ENCODE measurements at regions not wholly inside any gene's neighbourhood (a gene's known extent, or its start where the extent isn't known, plus 50 kb on each side); places are given as distances from the start of the nearest gene placed in this dataset.

DNA sequence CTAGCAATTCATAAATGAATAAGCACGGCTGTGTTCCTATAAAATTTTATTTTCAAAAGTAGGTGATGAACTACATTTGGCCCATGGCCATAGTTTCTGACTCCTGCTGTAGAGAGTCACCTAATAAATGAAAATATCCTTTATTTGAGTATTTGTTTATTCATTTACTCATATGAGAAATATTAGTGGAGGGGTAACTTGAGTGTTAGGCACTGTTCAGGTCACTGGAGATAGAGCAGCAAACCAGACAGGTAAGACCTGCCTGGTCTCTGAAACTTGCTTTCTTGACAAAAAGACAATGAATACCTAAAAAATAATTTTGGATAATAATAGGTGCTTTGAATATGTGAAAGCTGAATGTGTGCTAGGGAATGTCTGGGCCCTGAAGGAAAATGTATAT, 68.8 kb downstream of the YIPF5 start:
- DNase-seq (ENCODE audit: low read depth) = no peak
- TF ChIP-seq, protein P1, sequence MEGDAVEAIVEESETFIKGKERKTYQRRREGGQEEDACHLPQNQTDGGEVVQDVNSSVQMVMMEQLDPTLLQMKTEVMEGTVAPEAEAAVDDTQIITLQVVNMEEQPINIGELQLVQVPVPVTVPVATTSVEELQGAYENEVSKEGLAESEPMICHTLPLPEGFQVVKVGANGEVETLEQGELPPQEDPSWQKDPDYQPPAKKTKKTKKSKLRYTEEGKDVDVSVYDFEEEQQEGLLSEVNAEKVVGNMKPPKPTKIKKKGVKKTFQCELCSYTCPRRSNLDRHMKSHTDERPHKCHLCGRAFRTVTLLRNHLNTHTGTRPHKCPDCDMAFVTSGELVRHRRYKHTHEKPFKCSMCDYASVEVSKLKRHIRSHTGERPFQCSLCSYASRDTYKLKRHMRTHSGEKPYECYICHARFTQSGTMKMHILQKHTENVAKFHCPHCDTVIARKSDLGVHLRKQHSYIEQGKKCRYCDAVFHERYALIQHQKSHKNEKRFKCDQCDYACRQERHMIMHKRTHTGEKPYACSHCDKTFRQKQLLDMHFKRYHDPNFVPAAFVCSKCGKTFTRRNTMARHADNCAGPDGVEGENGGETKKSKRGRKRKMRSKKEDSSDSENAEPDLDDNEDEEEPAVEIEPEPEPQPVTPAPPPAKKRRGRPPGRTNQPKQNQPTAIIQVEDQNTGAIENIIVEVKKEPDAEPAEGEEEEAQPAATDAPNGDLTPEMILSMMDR (IDR thresholded peaks at IDR 0.05; ENCODE audit: low read length, missing control alignments) = no peak
- H3K4me3 ChIP-seq (replicated peaks; ENCODE audit: low read depth, low read length) = no peak overlapping the region

DNA sequence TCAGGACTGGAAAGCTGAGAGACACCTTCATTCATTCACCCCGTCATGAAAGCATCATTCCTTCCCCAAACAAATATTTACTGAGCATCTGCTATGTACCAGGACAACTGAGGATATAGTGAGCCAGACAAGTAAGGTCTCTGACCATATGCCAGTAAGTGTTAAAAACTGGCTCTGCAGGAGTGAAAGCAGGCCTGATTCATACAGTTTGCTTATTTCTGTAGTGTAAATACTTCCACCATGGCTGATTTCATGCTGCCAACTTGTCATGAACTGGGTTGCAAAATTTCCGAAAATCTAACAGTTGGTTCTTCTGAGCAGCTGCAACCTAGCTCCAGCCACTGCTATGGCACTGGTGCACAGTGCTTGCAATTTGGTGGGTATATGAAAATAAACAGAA, 68.1 kb downstream of the YIPF5 start:
- H3K4me3 ChIP-seq (replicated peaks; ENCODE audit: low read depth, low read length) = no peak overlapping the region
- DNase-seq (ENCODE audit: low read depth) = no peak
- TF ChIP-seq, protein P1 (IDR thresholded peaks at IDR 0.05; ENCODE audit: low read length, missing control alignments) = no peak

DNA sequence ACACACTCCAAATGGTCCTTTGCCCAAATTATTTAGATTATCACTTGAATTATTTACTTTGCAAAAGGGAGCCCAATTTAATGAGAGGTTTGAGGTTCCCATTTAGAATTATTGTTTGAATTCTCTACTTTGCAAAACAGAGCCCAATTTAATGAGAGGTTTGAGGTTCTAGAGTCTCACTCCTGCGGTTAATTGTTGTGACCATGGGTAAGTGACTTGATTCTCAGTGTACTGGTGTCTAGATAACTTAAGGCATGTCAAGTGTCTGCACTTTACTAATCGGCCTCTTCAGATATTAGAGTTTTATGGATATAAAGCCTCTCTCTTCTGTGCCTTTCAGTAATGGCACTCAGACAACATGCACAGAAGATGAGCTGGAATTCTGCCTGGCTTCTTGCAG, 67.5 kb downstream of the YIPF5 start:
- H3K4me3 ChIP-seq (replicated peaks; ENCODE audit: low read depth, low read length) = no peak overlapping the region
- TF ChIP-seq, protein P1 (IDR thresholded peaks at IDR 0.05; ENCODE audit: low read length, missing control alignments) = no peak
- no peak for DNase-seq (ENCODE audit: low read depth)

DNA sequence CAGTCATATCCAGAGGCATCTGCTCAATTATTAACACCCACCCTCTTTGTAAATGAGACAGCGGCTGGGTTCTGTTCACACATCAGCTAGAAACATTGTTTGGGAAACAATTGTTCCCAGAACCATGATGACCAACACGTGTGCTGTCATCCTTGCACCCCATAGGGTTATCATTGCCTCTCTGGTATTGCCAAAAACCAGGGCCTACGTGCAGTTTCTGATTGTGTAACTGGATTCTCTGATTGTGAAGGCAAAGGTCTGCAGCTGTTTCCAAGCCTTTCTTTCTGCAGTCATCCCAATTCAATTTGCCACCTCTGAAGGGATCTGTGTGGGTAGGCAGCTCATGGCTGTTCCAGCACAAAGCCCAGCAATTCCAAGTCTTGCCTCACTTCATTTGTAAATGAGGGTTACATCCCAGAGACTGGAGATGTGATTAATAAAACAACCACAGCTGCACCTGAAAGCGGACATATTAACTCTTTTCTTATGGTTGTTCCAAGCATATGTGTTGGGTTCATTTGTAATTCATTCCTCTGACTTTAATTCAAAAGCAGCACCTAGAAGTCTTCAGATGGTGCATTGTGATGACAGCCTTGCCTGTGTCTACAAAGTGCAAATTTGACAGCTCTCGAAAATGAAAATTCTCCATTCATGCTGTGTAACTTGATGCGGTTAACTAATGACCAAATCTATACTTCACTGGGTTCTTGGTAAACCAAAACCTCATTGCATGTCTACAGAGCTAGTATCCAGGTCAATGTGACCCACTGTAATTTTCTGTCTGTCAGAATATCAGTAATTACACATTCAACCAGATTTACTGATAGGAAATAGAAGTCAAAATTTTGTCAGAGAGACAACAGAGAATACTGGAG, 66.6 kb downstream of the YIPF5 start:
- TF ChIP-seq, protein P1 (IDR thresholded peaks at IDR 0.05; ENCODE audit: low read length, missing control alignments) = no peak
- H3K4me3 ChIP-seq (replicated peaks; ENCODE audit: low read depth, low read length) = no peak overlapping the region
- peak; percentile 8 for DNase-seq (ENCODE audit: low read depth)

DNA sequence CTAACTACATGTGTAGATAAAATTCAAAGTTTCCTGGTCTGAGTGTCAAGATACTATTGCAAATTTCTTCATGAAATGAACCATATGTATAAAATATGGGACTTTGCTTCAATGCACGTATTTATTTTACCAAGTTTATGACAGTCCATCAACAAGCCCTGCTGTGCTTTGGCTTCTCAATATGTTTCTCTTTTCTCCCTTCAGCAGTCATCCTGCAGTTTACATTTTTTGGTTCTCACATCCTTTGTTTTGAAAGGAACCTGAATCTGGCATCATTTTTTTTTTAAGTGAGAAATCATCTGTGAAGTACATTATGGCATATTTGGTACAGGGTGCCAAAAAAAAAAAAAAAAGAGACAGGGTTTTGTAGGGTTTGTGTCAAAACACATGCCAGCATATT, 65.1 kb downstream of the YIPF5 start:
- no peak for DNase-seq (ENCODE audit: low read depth)
- TF ChIP-seq, protein P1 (IDR thresholded peaks at IDR 0.05; ENCODE audit: low read length, missing control alignments) = no peak
- no peak overlapping the region for H3K4me3 ChIP-seq (replicated peaks; ENCODE audit: low read depth, low read length)

DNA sequence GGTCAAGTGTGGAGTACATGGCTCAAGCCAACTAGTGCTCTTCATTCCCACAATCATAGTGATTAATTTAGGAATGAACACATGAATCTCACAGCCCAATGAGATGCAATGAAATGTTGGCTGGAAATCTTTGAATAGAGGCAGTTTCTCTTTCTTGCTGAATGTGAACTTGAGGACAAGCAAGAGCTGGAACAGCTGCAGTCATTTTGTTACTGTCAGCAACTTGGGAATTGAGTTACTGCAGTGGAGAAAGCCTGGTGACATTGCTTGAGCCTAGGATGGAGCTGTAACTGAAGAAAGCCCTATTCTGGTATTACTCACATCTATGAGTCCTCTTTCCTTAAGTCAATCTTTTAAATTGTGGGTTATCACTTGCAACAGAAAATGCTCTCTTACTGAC, 62.3 kb downstream of the YIPF5 start:
- no peak overlapping the region for H3K4me3 ChIP-seq (replicated peaks; ENCODE audit: low read depth, low read length)
- no peak for DNase-seq (ENCODE audit: low read depth)
- TF ChIP-seq, protein P1 (IDR thresholded peaks at IDR 0.05; ENCODE audit: low read length, missing control alignments) = no peak

Data from fibroblast of pulmonary artery (primary cell).